ENCODE measurements at regions not wholly inside any gene's neighbourhood (a gene's known extent, or its start where the extent isn't known, plus 50 kb on each side); places are given as distances from the start of the nearest gene placed in this dataset.

- TF ChIP-seq CTCF (IDR thresholded peaks at IDR 0.05; ENCODE audit: unreplicated experiment), result no peak
- Mint-ChIP-seq H3K27ac (no peak overlapping the region), H3K27me3 (no peaks in the 10 kb centered on the region), H3K4me1 (ENCODE audit: low read depth) (peaks cover 1% of the 10 kb centered on the region), H3K36me3 (ENCODE audit: insufficient read depth) (peaks cover 2% of the 10 kb centered on the region), H3K4me3 (ENCODE audit: low read depth) (no peak overlapping the region), H3K9me3 (ENCODE audit: low read depth) (peaks cover 8% of the 10 kb centered on the region)
- DNase-seq (ENCODE audit: low spot score, unreplicated experiment), result no peak
Measured at GRCh38 chr20:52572687-52573086, 381.1 kb upstream of the ZFP64 start.

- no peaks in the 10 kb centered on the region for H3K4me1 Mint-ChIP-seq (ENCODE audit: low read depth)
- no peak for DNase-seq (ENCODE audit: low spot score, unreplicated experiment)
- H3K4me3 Mint-ChIP-seq (ENCODE audit: low read depth), result no peak overlapping the region
- no peak overlapping the region for H3K27ac Mint-ChIP-seq
- H3K9me3 Mint-ChIP-seq (ENCODE audit: low read depth), result peaks cover 3% of the 10 kb centered on the region
- H3K27me3 Mint-ChIP-seq, result no peaks in the 10 kb centered on the region
- TF ChIP-seq CTCF (IDR thresholded peaks at IDR 0.05; ENCODE audit: unreplicated experiment), result no peak
- H3K36me3 Mint-ChIP-seq (ENCODE audit: insufficient read depth), result peaks cover 2% of the 10 kb centered on the region
Measured at GRCh38 chr20:52569201-52569600, 377.6 kb upstream of the ZFP64 start.

DNA sequence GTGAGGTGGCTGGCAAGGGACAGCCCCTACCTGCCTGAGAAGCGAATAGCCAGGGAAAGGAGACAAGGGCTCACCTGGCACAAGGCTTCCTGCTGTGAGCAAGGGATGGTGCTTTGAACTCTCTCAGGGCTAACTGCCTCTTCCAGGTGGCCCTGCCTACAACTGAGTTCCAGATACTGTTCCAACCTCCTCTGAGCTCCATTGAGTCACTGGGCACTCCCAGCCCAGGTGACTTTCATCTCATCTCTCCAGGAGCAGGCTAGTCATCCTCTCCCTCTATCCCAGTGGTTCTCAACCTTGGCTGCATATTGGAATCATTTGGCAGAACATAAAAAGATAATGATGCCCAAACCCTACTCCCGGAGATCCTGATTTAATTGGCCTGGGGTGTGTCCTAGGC, 374.0 kb upstream of the ZFP64 start:
- Mint-ChIP-seq H3K4me1 (ENCODE audit: low read depth) (no peaks in the 10 kb centered on the region), H3K4me3 (ENCODE audit: low read depth) (no peak overlapping the region), H3K27me3 (no peaks in the 10 kb centered on the region), H3K36me3 (ENCODE audit: insufficient read depth) (no peaks in the 10 kb centered on the region), H3K27ac (no peak overlapping the region), H3K9me3 (ENCODE audit: low read depth) (peaks cover 3% of the 10 kb centered on the region)
- DNase-seq (ENCODE audit: low spot score, unreplicated experiment), result no peak
- TF ChIP-seq CTCF (IDR thresholded peaks at IDR 0.05; ENCODE audit: unreplicated experiment), result no peak

DNA sequence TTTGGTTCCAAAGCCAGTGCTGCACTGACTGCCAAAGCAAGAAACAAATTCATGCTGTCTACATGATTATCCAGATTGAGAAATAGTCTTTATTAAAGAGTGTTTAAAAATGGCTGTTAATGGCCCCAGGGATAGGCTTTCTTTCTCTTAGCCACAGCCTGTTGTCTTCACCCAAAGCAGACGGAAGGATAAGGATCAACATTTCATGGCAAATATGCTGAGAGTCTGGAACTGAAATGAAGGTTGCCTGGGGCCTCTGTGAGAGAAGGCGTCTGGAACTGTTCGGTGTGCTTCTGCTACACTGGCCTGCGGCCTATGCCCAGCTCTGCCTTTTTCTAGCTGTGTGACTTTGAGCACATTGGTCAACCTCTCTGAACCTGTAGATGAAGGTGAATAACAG, 373.0 kb upstream of the ZFP64 start:
- Mint-ChIP-seq H3K36me3 (ENCODE audit: insufficient read depth) (no peaks in the 10 kb centered on the region), H3K4me3 (ENCODE audit: low read depth) (no peak overlapping the region)

GRCh38 chr20:52552181-52552872, 360.7 kb upstream of the ZFP64 start:
- Mint-ChIP-seq H3K27me3 (no peaks in the 10 kb centered on the region), H3K9me3 (ENCODE audit: low read depth) (peaks cover 12% of the 10 kb centered on the region), H3K27ac (no peak overlapping the region), H3K4me3 (ENCODE audit: low read depth) (no peak overlapping the region), H3K36me3 (ENCODE audit: insufficient read depth) (no peaks in the 10 kb centered on the region), H3K4me1 (ENCODE audit: low read depth) (no peaks in the 10 kb centered on the region)
- TF ChIP-seq CTCF (IDR thresholded peaks at IDR 0.05; ENCODE audit: unreplicated experiment), result no peak
- DNase-seq (ENCODE audit: low spot score, unreplicated experiment), result no peak

More for the DNA sequence above, 373.0 kb upstream of the ZFP64 start:
- Mint-ChIP-seq H3K9me3 (ENCODE audit: low read depth) (peaks cover 8% of the 10 kb centered on the region), H3K4me1 (ENCODE audit: low read depth) (no peaks in the 10 kb centered on the region), H3K27me3 (peaks cover 2% of the 10 kb centered on the region), H3K27ac (no peak overlapping the region)
- no peak for DNase-seq (ENCODE audit: low spot score, unreplicated experiment)
- no peak for TF ChIP-seq CTCF (IDR thresholded peaks at IDR 0.05; ENCODE audit: unreplicated experiment)
